Activated CD8-positive, alpha-beta T cell treated with anti-CD3 and anti-CD28 coated beads, Interleukin-2, amount 10 ng/mL, durations not matched to agents 7 days and 5 days (primary cell): ENCODE measurements at regions not wholly inside any gene's neighbourhood (a gene's known extent, or its start where the extent isn't known, plus 50 kb on each side); places are given as distances from the start of the nearest gene placed in this dataset.
"Not testable (repeated sequence)": the region's sequence is repeated elsewhere in the genome, so short reads cannot be mapped to it uniquely, and the experiment has no call there.

ENCODE experiments used
- ATAC-seq: fragments of 150-1000 bp; cut with Tn5 transposase; one replicate; pipeline ENCODE4 v1.10.0; 2021; ENCODE audit warnings: moderate library complexity
- CTCF ChIA-PET: fragments of 350-600 bp; sonication (Branson Sonifier 250); formaldehyde crosslinking; loops from one replicate; lab custom pipeline; 2021; ENCODE audit warnings: antibody characterized with exemption; lab: Charles Lee
- POLR2A ChIA-PET: fragments of 350-600 bp; sonication (Branson Sonifier 250); formaldehyde crosslinking; loops from one replicate; lab custom pipeline; 2021; ENCODE audit warnings: antibody characterized with exemption; lab: Charles Lee
- DNase-seq: peaks from one replicate; pipeline ENCODE4 v3.0.0-alpha.2; 2020
- H3K27ac Mint-ChIP-seq: one replicate; pipeline ENCODE4 v1.8.0; 2021; ENCODE audit warnings: mild to moderate bottlenecking, mixed read lengths
- H3K27me3 Mint-ChIP-seq: one replicate; pipeline ENCODE4 v1.8.0; 2021; ENCODE audit warnings: low read depth, mixed read lengths
- H3K36me3 Mint-ChIP-seq: one replicate; pipeline ENCODE4 v1.8.0; 2021; ENCODE audit warnings: low read depth, mixed read lengths
- H3K4me1 Mint-ChIP-seq: one replicate; pipeline ENCODE4 v1.8.0; 2021; ENCODE audit warnings: low read depth, mixed read lengths
- H3K4me3 Mint-ChIP-seq: one replicate; pipeline ENCODE4 v1.8.0; 2021; ENCODE audit warnings: mild to moderate bottlenecking, mixed read lengths
- H3K9me3 Mint-ChIP-seq: one replicate; pipeline ENCODE4 v1.8.0; 2022; ENCODE audit warnings: mixed read lengths; ENCODE audit not compliant: insufficient read depth

- ChIA-PET POLR2A (no interaction called here), CTCF (no interaction called here)
- Mint-ChIP-seq H3K27ac (no peak overlapping the region), H3K9me3 (peaks cover 9% of the 10 kb centered on the region), H3K36me3 (peaks cover 6% of the 10 kb centered on the region), H3K27me3 (peaks cover 44% of the 10 kb centered on the region), H3K4me1 (peaks cover under 1% of the 10 kb centered on the region), H3K4me3 (no peak overlapping the region)
- no peak for DNase-seq
- ATAC-seq, result no peak
These were observed 71.3 kb upstream of the HES1 start for GRCh38 chr3:194064380-194065332.

GRCh38 chr3:194067327-194067726, 68.6 kb upstream of the HES1 start:
- H3K36me3 Mint-ChIP-seq, H3K9me3 Mint-ChIP-seq, H3K27ac Mint-ChIP-seq, DNase-seq, H3K4me3 Mint-ChIP-seq, POLR2A ChIA-PET, ATAC-seq, H3K4me1 Mint-ChIP-seq: not testable (repeated sequence)
- peaks cover 55% of the 10 kb centered on the region for H3K27me3 Mint-ChIP-seq
- CTCF ChIA-PET, result interaction anchor here (1.4 kb wide), 1 partner anchor 8 kb away, joined by 4 read pairs; no protein-coding TSS in a partner anchor

GRCh38 chr3:194067949-194068362, 68.0 kb upstream of the HES1 start:
- no peak overlapping the region for H3K4me3 Mint-ChIP-seq
- H3K27me3 Mint-ChIP-seq, result peaks cover 61% of the 10 kb centered on the region
- POLR2A ChIA-PET, result no interaction called here

GRCh38 chr3:194069421-194070219, 66.3 kb upstream of the HES1 start:
- Mint-ChIP-seq H3K9me3 (peaks cover 9% of the 10 kb centered on the region), H3K27ac (no peak overlapping the region), H3K4me1 (peaks cover 7% of the 10 kb centered on the region), H3K36me3 (peaks cover 6% of the 10 kb centered on the region), H3K27me3 (peaks cover 71% of the 10 kb centered on the region), H3K4me3 (peak overlapping the region; percentile 39)
- POLR2A ChIA-PET, result no interaction called here
- ATAC-seq (no peak), DNase-seq (no peak)
- CTCF ChIA-PET, result no interaction called here

More at GRCh38 chr3:194067949-194068362, 68.0 kb upstream of the HES1 start:
- peaks cover 9% of the 10 kb centered on the region for H3K9me3 Mint-ChIP-seq
- H3K4me1 Mint-ChIP-seq, result peaks cover 7% of the 10 kb centered on the region
- no peak overlapping the region for H3K27ac Mint-ChIP-seq
- peaks cover 6% of the 10 kb centered on the region for H3K36me3 Mint-ChIP-seq
- ATAC-seq (no peak), DNase-seq (no peak)
- CTCF ChIA-PET, result interaction anchor here (1.4 kb wide), 1 partner anchor 9 kb away, joined by 4 read pairs; no protein-coding TSS in a partner anchor

GRCh38 chr3:194070220-194070633, 65.7 kb upstream of the HES1 start:
- peaks cover 6% of the 10 kb centered on the region for H3K36me3 Mint-ChIP-seq
- ChIA-PET CTCF (interaction anchor here (1.2 kb wide), 1 partner anchor 11 kb away, joined by 3 read pairs; no protein-coding TSS in a partner anchor), POLR2A (no interaction called here)
- peaks cover 69% of the 10 kb centered on the region for H3K27me3 Mint-ChIP-seq
- H3K4me1 Mint-ChIP-seq, result peaks cover 7% of the 10 kb centered on the region
- DNase-seq, result no peak
- H3K9me3 Mint-ChIP-seq, result peaks cover 9% of the 10 kb centered on the region
- H3K27ac Mint-ChIP-seq, result no peak overlapping the region
- H3K4me3 Mint-ChIP-seq, result peak overlapping the region; percentile 50
- ATAC-seq, result no peak

- CTCF ChIA-PET, result interaction anchor here (1.2 kb wide), 1 partner anchor 11 kb away, joined by 3 read pairs; no protein-coding TSS in a partner anchor
- ATAC-seq, result peak; percentile 86
- peaks cover 7% of the 10 kb centered on the region for H3K4me1 Mint-ChIP-seq
These were observed 65.1 kb upstream of the HES1 start for GRCh38 chr3:194070634-194071409.

GRCh38 chr3:194072097-194072428, 63.9 kb upstream of the HES1 start:
- ATAC-seq (no peak), DNase-seq (no peak)
- H3K9me3 Mint-ChIP-seq, result peaks cover 6% of the 10 kb centered on the region
- H3K27ac Mint-ChIP-seq, result no peak overlapping the region
- no peak overlapping the region for H3K4me3 Mint-ChIP-seq
- peaks cover 60% of the 10 kb centered on the region for H3K27me3 Mint-ChIP-seq
- peaks cover 7% of the 10 kb centered on the region for H3K4me1 Mint-ChIP-seq
- H3K36me3 Mint-ChIP-seq, result peaks cover 6% of the 10 kb centered on the region
- ChIA-PET CTCF (no interaction called here), POLR2A (no interaction called here)

More at GRCh38 chr3:194070634-194071409, 65.1 kb upstream of the HES1 start:
- peak overlapping the region; percentile 50 for H3K4me3 Mint-ChIP-seq
- peak; percentile 64 for DNase-seq
- H3K36me3 Mint-ChIP-seq, result peaks cover 6% of the 10 kb centered on the region
- H3K27me3 Mint-ChIP-seq, result peaks cover 66% of the 10 kb centered on the region
- POLR2A ChIA-PET, result no interaction called here
- peaks cover 9% of the 10 kb centered on the region for H3K9me3 Mint-ChIP-seq
- no peak overlapping the region for H3K27ac Mint-ChIP-seq

- Mint-ChIP-seq H3K27me3 (peaks cover 58% of the 10 kb centered on the region), H3K36me3 (peaks cover 3% of the 10 kb centered on the region)
- POLR2A ChIA-PET, result no interaction called here
These were observed 63.2 kb upstream of the HES1 start for GRCh38 chr3:194072691-194073279.

GRCh38 chr3:194073926-194074325, 62.0 kb upstream of the HES1 start:
- peaks cover 7% of the 10 kb centered on the region for H3K4me1 Mint-ChIP-seq
- H3K36me3 Mint-ChIP-seq, result peaks cover 3% of the 10 kb centered on the region
- POLR2A ChIA-PET, result no interaction called here
- CTCF ChIA-PET, result no interaction called here
- peaks cover 61% of the 10 kb centered on the region for H3K27me3 Mint-ChIP-seq
- H3K4me3 Mint-ChIP-seq, result no peak overlapping the region
- ATAC-seq (no peak), DNase-seq (no peak)
- H3K9me3 Mint-ChIP-seq, result peaks cover 6% of the 10 kb centered on the region
- H3K27ac Mint-ChIP-seq, result no peak overlapping the region

More at GRCh38 chr3:194072691-194073279, 63.2 kb upstream of the HES1 start:
- DNase-seq (no peak), ATAC-seq (no peak)
- Mint-ChIP-seq H3K9me3 (peaks cover 6% of the 10 kb centered on the region), H3K27ac (no peak overlapping the region), H3K4me3 (no peak overlapping the region), H3K4me1 (peaks cover 7% of the 10 kb centered on the region)
- CTCF ChIA-PET, result no interaction called here

GRCh38 chr3:194075088-194075615, 60.8 kb upstream of the HES1 start:
- no peaks in the 10 kb centered on the region for H3K36me3 Mint-ChIP-seq

More at GRCh38 chr3:194075088-194075615, 60.8 kb upstream of the HES1 start:
- no peak for DNase-seq
- Mint-ChIP-seq H3K4me3 (no peak overlapping the region), H3K4me1 (peaks cover 3% of the 10 kb centered on the region), H3K27me3 (peaks cover 52% of the 10 kb centered on the region), H3K27ac (no peak overlapping the region), H3K9me3 (no peaks in the 10 kb centered on the region)
- ATAC-seq, result no peak
- CTCF ChIA-PET, result no interaction called here
- POLR2A ChIA-PET, result no interaction called here
